ENCODE measurements at regions not wholly inside any gene's neighbourhood (a gene's known extent, or its start where the extent isn't known, plus 50 kb on each side); places are given as distances from the start of the nearest gene placed in this dataset.

DNA sequence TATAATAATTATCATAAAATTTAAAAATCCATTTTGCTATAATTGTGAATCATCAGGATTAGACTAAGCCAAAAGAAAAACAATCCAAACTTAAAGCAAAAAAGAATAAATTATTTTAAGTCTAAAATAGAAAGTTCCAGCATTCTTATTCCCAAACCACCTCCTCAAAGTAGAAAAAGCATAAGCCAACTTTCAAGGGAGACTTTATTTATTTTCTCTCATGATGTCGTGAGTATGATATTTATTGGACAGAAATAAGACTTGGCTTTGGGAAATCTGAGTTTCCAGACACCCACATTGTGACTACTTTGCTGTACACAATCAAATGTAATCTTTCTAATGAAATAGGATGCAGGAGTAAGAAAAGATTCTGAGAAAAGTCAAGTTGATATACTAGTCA is 372.1 kb downstream of the MTRR start:
- no peak for DNase-seq (ENCODE audit: low read depth)

DNA sequence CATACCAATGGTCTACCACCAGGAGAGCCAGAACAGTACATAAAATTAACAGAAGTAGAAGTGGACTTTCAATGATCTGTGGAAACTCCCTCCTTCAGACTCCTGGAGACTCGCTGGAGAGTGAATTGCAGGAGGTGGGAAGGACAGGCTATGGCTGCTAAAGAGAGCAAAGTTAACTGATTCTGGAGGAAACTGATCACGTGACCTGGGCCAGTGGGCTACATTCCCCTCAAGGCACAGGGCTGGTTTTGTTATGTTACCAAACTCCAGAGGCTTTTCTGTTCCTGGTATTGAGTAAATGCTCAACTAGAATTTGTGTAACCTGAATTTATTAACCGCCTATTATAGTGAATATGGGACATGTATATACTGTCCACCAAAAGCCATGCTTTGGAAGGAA is 372.6 kb downstream of the MTRR start:
- DNase-seq (ENCODE audit: low read depth), result no peak

DNA sequence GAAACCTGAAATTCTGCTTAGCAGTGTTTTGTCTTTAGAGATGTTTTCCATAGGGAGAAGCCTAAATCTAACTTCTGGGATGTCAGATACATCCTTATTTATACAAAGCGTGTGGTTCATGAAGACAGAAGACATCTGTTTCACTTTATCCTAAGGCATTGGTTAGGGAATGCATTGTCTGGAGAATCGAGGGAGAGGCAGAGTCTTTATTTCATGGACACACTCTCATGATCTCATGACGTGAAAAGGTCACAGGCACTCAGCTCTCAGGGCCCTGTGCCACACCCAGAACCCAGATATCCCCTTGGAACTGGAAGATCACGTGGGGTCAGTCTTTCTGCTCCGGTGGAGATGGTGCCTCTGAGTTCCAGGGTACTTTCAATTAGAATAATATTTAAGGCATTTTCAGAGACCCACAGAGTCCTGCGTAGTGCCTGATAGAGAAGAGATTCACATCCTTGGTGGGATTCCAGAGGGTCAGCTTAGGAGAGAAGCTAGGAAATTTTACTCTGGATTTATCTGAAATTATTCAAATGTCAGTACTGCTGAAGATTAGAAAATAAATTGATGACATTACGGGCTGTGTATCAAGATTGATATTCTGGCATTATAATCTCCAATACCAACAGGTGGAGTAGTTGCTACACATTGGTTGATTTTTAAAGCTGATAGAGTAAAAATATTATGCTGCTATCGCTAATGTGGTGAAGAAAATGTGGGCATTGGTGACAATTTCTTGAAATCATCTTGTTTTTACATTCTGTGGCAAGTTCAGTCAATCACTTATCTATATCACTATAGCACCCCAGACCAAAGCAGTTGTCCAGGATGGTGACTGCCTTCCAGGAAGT is 378.3 kb downstream of the MTRR start:
- no peak for DNase-seq (ENCODE audit: low read depth)

DNA sequence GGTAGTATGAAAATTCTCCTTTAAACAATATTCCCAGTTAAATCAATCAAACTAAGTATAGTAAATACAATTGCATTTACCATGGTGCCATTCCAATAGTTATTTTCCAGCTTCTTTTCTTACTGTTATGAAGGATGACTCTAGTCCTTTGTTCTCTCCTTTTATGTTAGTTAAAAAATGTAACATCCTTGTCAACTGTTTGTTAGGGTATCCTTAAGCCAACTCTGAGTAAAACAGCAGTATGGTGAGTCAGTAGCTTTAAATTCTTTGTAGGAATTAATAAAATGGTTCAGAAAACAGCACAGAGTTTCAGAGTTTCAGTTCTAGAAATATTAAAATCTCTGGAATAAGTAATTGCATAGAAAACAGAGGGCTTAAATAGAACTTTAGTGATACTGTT is 384.4 kb downstream of the MTRR start:
- DNase-seq (ENCODE audit: low read depth), result no peak

DNA sequence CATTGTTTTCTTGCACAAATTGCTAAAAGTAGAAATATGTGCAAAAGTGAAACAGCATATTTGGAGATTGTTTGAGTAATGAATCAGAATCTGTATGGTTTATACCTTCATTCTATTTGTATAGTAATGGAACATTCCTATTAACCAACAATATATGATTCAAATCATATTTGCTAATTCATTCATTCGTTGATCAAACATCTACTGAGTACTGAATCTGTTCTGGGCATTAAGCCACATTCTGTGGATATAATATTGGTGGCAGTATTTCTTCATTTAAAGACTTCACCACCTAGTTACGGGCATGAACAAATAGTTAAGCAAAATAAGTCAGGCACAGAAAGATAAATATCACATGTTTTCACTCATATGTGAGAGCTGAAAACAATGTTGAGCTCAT is 385.7 kb downstream of the MTRR start:
- no peak for DNase-seq (ENCODE audit: low read depth)

DNA sequence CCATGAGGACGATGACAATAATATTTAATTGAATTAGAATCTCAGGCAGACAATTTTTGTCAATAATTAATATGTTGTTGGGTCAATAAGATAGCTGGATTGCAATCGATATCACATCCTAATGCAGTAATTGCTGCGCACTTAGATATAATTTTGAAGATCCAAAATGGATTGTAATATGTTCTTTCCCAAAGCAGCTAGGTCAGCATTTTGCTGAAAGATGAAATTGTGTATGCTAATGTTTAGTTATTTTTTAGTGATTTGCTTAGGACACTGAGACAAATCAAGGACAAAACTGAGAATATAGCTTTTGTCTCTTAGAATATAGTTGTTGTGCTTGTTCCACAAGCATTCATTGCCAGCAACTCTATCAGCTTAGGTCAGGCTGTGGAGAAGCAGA is 389.9 kb downstream of the MTRR start:
- no peak for DNase-seq (ENCODE audit: low read depth)

DNA sequence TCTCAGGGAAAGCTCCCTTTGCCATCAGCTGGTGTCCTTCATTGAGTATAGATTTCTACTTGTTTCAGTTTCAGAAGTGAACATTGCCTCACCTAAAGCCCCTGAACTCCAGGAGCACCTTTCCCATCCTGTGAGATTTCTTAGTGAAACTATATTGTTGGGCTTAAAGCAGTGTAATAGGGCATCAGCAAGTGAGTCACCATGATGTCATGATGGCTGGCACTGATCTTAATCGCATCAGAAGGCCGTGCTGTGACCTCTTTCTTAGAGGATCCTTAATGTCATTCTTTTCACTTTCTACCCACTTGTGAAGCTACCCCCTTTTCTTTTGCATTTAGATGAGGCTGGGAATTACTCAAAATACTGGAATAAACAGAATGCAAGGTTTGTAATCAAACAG is 401.3 kb downstream of the MTRR start:
- no peak for DNase-seq (ENCODE audit: low read depth)

DNA sequence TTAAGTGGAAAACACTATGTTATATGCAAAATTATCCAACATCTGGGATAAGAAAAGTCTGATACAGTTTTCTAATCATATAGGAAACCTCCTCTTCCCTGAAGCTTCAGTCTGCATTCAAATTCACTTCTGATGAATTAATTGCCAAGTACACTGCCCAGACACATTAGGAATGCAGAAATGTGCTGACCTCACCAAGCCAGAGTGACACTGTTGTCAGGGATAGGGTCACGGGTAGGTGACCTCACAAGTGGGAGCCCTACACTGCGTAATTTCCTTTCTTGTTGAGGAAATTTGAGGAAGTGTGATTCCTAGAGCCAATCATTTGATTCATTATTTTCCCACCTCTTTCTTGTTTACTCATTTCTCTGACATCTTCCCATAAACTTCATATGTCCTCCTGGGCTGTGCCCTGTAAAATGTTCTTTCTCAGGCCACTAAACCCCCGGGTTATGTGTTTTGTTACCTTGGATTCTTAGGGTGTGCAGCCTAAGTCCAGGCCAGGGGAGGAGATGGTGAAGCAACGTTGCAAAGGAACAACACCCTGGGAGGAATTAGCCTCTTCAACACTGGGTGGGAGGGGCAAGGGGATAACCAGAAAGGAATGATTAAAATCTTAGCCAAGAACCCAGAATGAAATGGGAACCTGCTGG is 411.9 kb downstream of the MTRR start:
- DNase-seq (ENCODE audit: low read depth), result no peak

DNA sequence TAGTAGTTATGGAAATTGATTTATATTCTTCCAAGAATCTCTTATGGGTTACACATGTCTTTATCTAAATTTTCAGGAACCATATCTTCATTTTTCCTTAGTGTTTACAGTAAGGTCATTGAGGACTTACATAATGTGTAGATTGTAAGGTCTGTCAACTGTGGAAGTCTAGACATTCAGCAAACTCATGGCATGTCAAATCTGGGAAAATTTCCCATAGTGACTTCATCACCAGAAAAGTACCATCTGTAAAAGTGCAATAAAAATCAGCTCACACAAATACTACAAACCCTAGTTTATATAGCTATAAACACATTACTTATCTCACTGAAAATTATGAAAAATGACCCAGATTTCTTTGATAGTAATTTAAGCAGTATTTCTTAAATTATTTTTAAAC is 419.4 kb downstream of the MTRR start:
- no peak for DNase-seq (ENCODE audit: low read depth)

DNA sequence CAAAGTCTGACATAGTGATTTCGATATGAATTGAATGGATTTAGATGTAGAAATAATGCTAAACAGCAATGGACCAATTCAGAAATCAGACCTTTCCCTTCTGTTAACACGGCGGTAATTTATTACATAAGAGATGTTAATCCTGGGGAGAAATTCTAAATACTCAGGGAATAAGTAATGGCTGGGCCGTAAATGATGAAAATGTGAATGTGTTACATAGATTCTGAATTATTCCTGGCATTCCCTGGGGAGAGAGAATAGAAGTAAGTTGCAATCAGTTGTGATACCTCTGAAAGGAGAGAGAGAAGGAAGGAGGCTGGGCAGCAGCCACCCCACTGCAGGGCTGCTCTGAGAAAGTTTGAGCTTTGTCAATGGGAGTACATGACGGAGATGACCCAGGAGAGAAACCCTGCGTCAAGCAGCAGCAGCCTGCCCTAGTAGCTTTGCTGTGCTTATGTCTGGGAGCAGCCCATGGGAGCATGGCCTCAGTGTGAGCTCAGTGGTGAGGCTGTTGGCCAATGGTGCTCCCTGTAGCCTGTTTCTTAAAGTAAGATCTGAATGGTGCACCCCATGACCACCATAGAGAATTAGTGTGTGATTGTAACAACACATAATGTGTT is 420.1 kb downstream of the MTRR start:
- DNase-seq (ENCODE audit: low read depth), result no peak

DNA sequence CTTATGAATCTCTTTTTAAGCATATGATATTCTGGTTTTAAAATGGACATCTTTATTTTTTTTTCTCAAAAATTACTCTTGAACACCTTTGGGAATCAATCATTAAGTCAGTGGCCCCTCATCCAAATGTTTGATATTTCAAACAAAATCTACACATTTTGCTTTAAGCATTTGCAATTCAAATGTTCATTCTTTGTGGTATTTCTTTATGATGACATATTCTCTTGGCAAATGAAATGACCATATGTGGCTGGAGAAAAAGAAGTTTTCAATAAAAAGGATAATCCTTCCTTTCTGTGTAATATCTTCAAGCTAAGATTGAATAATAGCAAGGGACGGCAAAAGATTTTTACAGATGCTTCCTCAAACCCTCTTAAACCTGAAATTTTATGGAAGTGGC is 420.8 kb downstream of the MTRR start:
- DNase-seq (ENCODE audit: low read depth), result no peak

DNA sequence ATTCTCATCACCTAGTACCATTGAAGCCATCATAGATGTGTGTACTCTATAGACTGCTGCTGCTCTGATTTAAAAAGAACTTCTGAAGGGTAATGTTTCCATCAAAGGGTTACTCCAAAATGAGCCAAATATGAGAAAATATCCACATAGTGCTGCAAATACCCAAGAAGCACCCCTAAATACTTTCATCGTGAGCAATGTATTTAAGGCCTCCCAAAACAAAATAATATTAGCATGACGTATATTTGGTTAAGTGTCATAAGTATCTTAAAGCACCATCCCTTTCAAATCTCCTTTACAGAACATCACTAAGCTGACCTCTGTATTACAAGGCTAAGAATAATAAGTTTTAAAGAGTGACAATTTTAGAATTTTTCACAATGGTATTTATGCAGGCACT is 421.8 kb downstream of the MTRR start:
- no peak for DNase-seq (ENCODE audit: low read depth)

DNA sequence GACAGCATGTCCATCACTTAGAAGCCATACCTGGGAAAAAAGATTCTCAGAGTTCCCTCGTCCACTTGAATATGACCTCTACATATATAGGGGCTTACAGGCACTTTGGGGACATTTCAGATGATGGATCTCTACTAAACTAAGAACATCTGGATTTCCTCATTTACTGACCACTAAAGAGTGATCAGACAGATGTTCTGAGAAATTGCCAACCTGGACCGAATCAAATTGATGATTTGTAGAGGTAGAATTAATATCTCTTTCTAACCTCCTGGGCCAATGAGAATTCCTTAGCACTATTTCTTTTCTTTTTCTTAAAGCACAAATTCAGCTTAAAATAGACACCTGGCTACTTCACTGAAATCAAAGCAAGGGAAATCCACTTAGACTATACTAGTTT is 422.7 kb downstream of the MTRR start:
- no peak for DNase-seq (ENCODE audit: low read depth)

DNA sequence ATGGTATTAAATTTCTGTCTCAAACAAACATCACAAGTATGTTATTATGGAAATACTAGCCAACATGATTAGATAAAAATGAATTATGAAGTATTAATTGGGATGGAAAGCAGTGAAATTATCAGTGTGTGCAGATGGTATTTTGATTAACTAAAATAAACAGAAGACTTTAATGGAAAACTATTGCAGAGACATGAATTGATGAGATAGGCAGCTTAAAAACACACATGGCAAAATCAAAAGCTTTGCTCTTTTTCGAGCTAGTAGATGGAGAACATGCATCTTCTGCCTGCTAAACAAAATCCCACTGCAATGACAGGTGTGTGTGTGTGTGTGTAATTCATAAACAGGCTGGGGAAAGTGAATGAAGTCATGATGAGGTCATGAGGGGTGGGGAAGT is 426.2 kb downstream of the MTRR start:
- DNase-seq (ENCODE audit: low read depth), result no peak

DNA sequence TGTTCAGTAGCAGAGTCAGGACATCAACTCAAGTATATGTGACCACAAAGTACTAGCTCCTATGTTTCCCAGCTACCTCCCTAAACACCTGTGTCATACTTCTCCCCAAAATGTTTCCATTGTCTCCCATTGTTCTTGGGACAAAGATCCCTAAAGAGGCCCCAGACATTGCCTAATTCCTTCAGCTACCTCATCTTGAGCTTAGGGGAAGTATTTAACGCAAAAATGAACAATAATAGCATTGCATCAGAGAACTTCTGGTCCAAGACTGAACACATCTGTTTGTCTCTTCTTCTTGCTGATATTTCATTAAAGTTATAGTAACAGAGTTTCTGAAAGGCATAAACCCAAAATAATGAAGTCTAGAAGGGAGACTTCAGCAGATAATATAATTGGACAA is 430.8 kb downstream of the MTRR start:
- DNase-seq (ENCODE audit: low read depth), result no peak

DNA sequence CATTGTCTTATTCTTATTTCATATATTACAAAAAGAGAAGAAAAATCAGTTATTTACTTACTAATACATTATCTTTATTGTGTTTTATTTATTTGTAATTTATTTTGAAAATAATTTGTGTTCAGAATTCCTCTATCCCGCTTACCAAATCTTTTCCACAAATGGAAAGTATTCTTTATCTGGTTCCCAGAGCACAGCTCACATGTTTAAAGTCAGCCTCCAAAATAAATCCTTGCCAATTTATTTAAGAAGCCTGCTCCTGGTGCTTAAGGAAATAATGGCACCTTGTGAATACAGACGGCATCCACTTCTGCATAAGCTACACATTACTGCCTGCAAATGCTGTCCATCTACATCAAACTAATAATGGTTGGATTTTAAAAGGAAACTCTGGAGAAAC is 435.4 kb downstream of the MTRR start:
- no peak for DNase-seq (ENCODE audit: low read depth)

DNA sequence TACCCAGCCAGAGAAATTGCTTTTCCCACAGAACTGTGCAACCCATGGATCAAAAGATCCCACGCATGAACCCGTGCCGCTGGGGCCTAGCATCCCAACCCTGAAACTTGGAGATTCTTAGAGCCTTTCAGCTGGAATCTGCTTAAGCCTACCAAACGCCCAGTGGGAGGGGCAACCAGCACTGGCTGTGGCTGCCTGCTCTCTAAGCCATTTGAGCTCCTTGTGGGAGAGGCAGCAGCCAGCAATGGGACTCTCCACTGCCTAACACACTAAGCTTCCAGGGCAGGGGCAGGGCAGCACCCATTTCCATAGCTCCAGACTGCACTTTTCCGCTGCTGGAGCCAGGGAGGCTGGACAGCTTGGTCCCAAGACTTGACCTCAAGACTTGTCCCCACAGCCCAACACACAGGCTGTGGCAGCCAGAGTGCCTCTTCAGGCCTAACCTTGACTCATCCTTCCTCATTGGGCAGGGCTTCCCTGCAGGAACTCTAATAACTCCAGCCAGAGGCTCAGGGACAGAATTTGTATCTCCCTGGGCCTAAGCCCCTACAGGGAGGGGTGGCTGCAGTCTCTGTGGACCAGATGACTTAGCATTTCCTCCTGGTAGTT is 437.4 kb downstream of the MTRR start:
- DNase-seq (ENCODE audit: low read depth), result no peak

DNA sequence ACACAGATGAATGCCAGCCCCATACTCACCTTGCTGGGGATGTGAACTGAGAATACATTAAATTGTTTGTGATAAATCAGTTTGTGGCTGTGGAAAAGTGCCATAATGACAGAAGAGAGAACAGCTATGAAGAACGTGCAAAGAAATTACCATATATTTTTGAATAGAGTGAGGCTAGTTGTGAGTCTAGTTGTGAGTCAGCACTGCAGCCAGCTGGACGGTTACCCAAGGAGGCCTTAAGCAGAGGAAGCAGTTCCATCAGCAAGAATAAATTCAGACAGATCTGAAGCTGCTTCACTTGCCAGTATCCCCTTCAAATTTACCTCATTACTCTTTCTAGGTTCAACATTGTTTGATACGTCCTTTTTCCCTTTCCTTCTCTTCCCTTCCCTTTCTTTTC is 446.0 kb downstream of the MTRR start:
- no peak for DNase-seq (ENCODE audit: low read depth)

DNA sequence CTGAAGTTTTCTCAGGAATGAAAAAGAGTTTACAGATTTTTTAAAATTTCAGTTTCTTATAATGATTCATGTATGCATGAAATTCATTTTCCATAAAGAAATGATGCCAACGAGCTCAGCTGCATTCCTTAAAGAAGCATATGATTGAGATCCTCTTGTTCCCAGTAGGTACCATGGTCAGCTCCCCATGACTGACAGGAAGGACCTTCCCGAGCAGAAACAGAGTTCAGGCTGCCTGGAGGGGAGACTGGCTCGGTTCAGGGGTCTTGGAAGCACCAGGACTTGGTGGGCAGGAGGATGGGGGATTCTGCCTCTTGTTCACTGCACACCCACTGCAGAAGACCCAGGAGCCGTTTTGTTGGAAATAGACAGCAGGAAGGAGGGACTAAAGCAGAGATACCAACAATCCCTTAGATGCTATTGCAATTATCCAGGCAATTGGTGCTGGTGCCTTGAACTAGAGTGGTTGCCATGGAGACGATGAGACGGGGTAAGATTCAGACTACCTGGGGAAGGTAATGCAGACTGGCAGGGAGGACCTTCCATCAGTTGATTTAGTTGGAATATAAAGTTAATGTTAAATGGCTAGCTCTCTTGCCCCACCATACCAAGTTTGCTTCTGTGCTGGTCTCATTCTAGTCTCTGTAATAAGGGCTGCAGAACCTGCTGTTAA is 447.8 kb downstream of the MTRR start:
- no peak for DNase-seq (ENCODE audit: low read depth)

DNA sequence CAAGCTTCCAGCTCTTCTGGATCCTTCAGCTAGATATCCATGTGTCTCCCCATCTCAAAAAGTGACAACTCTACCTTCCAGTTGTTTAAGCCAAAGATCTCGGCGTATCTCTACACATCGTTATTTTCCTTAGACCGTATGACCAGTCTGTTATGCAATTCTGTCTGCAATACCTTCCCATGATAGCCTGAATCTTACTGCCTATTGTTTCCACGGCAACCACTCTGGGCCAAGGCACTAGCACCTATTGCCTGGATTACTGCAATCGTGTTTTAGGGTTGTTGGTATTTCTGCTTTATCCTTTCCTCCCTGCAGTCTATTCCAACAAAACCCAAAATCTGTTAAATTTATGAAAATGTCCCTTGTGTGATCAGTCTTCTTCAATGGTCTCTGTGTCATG is 448.4 kb downstream of the MTRR start:
- no peak for DNase-seq (ENCODE audit: low read depth)

DNA sequence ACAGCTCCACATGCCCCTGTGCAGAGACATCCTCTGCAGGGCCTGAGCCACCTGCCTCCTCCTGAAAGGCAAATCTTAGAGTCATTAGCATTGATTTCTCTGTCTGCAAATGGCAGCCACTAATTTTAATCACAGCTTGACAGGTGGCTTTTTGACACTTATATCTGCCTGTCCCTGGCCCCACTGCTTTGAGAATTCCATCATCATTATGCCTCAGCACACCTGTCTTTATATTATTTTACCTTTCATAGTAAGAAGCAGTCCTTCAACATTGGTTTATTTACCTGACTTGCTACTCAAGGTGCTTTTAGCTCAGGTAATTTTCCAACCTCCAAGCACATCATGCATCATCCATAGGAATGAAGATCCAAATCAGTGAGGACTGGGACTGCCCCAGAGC is 451.3 kb downstream of the MTRR start:
- DNase-seq (ENCODE audit: low read depth), result no peak

DNA sequence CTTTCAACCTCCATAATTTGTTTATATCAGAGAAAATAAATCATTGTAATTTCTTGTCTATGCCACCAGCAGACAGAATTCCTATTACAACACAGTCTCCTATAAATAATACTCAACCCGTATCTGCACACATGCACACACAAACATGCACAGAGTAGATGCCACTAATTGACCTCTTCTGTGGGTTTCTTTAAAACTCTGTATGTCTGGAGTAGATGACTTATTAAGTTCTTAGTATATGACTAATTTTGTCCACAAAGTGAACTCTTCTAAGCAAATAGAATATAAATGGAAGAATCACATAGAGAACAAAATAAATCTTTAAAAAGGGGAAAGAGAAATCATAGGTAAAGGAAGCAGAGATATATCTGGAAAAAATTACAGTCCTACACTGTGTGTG is 452.3 kb downstream of the MTRR start:
- DNase-seq (ENCODE audit: low read depth), result no peak
